ENCODE measurements at regions not wholly inside any gene's neighbourhood (a gene's known extent, or its start where the extent isn't known, plus 50 kb on each side); places are given as distances from the start of the nearest gene placed in this dataset.
"Not testable (repeated sequence)": the region's sequence is repeated elsewhere in the genome, so short reads cannot be mapped to it uniquely, and the experiment has no call there.

DNA sequence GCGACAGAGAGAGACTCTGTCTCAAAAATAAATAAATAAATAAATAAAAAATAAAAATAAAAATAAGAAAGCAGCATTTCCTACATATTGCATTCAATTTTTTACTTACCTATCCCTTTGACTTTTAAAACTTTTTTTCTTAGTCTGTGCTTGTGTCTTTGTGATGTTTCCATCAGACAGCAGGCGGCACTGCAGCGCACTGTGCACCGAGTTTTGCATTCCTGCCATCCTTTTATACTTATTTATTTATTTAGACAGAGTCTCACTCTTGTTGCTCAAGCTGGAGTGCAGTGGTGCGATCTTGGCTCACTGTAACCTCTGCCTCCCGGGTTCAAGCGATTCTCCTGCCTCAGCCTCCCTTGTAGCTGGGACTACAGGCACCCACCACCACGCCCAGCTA is 203.9 kb downstream of the SPATA31A1 start:
- TF ChIP-seq POLR2A (IDR thresholded peaks at IDR 0.05; ENCODE audit: low read depth, low read length); POU2F2 (IDR thresholded peaks at IDR 0.05; ENCODE audit: low read depth, low read length); PAX5 (IDR thresholded peaks at IDR 0.05; ENCODE audit: insufficient read depth, low read length, severe bottlenecking); TAF1 (IDR thresholded peaks at IDR 0.05; ENCODE audit: low read depth, low read length); POLR2AphosphoS5 (IDR thresholded peaks at IDR 0.05; ENCODE audit: low read depth, low read length): not testable (repeated sequence)

Data from GM12891 (cell line).